HT1080 (cell line): ENCODE measurements at regions not wholly inside any gene's neighbourhood (a gene's known extent, or its start where the extent isn't known, plus 50 kb on each side); places are given as distances from the start of the nearest gene placed in this dataset.

Experiments
- DNase-seq: peaks from one replicate; pipeline ENCODE4 v3.0.0-alpha.2; 2015; ENCODE audit warnings: low read depth

DNA sequence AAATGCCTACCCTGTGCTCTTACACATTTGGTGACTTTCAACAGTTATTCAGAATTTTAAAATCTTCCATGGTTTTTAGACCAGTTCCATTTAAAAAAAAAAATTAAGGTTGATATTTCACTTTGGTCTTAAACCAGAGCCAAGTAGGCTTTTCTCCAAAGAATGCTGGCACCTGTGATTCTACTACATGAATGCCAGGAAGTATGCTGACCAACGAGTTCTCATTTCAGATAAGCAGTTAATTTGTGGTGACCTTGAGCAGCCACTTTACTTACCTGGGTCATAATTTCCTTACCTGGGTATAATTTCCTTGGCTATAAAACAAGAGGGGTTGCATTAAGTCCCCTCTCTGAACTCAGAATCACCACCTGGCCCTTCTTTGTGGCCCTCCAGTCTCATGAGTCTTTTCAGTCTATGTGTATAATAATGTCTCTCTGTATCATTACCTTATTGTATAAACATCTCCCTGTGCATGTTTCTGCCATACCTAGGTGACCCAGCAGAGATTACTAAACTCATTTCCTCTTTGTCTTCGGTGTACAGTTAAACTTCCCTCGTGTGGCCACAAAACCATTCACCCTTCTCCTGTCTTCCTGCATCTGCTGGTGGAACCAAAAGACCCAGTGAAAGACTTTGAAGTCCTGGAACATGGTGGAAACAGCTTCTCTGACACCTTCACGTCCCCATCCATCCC lies 139.1 kb upstream of the DPT start:
- no peak for DNase-seq

DNA sequence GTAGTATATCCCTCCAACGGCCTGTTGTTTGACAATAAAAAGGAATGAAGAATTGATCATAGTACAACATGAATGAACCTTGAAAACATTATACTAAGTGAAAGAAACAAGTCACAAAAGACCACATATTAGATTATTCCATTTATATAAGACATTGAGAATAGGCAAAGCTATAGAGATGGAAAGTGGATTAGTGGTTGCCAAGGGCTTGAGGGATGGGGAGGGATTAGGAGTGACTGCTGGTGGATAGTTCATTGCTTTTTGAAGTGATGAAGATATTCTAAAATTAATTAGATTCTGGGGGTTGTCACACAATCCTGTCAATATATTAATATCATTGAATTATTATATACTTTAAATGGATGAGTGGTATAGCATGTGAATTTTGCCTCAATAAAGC lies 142.5 kb upstream of the DPT start:
- DNase-seq, result no peak

DNA sequence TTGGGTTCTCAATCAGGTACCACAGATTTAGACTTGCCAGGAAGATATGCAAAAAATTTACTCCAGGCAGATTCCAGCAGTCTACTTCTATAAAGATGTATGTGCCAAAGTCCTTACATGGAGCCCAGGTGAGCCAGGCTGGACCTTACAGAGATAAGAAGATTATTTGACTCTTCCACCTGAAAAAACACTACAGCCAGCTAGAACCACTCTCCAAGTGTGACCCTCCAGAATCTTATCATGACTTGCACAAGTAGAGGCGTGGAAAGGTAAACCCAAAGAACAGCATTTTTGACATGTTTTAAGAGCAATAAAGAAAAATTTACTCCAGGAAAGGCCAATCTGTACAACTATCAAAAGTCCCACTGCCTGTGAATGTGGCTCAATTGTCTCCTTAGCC lies 146.8 kb upstream of the DPT start:
- no peak for DNase-seq

DNA sequence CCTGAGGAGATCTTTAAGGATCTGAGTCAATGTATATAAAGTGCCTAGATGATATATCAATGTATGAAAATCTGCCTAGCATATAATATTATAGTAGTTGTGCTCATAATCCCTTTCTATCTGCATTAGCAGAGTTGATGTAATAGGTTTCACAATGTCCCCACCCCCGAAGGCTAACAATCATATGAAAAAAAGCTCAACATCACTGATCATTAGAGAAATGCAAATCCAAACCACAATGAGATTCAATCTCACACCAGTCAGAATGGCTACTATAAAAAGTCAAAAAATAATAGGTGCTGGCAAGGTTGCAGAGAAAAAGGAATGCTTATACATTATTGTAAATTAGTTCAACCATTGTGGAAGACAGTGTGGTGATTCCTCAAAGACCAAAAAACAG lies 147.8 kb upstream of the DPT start:
- no peak for DNase-seq

DNA sequence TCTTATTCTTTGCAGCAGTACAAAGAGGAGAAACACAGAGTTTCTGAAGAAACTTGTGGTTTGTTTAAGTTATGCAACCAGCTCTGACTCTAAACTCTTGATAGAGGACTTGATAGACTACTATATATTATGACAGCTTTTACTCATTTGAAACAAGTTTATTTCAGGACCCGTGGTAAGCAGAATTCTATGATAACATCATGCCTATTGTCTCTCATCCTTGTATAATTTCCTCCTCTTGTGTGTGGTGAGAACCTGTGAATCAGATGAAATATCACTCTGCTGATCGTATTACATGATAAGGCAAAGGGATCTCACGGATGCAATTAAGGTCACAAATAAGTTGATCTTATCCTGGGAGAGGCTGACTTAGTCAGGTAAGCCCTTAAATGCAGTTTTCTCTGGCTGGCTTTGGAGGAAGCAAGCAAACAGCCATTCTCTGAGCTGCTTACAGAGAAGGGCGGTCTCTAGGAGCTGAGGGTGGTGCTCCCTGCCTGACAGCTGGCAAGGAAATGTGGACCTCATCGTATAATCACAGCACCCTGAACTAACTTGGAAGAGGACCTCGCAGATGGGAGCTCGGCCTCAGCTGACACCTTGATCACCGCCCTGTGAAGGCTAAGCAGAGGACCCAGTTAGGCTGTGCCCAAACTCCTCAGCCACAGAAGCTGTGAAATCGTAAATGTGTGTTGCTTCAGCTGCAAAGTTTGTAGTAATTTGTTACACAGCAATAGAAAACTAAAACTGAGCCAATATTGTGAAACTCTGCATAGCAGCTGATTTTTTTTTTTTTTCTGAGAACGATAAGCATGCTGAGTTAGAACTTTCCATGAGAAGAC lies 151.1 kb upstream of the DPT start:
- DNase-seq, result no peak

DNA sequence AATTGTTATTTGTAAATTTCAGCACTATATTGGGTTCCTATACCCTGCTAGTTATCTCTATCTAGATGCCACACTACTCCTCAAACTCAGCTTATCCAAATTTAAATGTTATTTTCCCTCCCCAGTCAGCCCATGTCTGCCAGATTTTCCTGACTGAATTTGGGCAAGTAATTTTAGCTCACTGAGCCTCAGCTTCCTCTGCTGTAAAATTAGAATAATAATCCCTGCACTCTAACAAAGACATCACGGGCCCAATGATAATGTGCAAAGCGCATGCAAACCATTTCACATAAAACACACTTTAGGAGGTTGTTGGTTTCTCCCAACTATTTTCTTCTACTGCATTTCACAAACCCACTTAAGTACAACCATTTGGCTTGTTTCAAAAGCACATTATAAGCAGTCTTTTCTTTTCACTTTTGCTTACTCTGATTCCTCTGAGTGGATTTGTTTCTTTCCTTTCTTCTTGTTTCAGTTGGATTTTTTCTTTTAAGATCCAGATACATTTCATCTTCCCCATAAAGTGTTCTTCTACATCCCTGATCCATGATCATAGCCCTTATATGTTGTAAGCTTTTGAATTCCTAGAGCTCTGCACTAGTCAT lies 152.8 kb upstream of the DPT start:
- no peak for DNase-seq

DNA sequence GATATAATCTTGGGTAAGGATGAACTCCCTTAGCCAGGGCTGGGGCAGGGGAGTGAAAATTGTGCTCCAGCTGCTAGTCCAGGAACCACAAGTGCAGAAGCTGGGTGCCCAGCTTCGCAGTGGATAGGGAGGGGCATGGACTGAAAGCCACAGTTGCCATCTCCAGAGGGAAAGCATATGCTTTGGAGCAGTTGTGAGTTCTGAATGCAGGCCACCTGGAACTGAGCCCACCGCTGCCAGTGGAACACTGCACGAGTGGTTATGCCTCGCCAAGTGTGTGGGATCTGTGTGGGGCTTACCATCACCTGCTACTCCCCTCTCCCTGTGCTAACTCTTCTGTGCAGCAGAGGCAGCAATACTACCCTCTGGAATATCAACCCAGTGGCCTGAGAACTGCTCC lies 158.4 kb upstream of the DPT start:
- no peak for DNase-seq

DNA sequence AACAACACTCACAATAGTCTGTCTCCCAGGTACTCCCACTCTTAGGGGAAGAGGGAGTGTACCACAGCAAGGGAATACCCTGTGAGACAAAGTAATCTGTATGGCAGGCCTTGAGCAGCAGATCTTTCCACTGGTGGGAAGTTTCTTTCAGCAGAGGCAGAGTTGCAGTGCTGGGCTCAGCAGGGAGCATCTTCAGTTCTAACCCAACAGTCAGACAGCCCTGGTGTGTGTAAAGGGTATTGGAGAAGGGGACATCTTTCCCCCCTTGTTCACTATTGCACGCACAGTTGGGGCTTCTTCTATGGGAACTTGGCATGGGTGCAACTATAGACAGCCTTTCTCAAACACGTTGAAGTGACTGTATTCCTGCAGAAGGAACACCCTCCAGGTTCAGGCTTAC lies 159.4 kb upstream of the DPT start:
- no peak for DNase-seq

DNA sequence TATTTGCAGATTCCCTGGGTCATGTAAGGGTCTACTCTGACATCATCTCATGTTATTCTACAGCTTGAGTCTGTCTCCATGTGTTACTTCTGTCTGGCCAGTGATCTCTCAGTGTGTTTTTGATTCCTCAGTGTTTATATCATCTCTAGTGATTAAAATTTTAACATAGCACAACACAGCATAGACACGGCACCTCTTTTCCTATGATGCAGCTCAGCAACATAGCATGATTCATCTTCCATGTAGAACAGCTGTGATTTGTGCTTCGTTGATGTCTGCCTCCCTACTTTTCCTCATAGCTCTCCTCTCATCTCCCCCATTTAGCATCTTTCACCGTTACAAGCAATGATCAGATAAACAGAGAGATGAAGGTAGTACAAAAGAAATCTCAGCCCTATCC lies 163.9 kb upstream of the DPT start:
- DNase-seq, result no peak

DNA sequence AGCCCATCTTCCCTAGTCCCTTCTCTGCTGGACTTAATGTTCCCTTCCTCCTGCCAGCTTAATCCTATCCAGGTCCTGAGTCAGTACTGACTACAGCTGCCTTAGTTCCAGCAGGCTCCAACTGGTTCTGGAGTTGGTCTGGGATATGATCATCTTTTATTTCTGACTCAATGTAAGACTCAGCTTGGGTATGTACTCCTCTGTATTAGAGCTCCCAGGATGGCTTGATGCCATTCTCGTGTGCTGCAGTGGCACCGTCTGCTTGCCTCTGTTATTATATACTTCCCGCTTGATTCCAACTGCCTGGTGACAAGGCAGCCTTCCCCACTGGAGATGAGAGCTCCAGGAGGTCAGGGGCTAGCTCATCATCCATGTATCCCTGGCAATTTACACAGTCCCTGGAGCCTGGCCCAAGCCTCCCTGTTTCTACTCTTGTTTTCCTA lies 164.4 kb upstream of the DPT start:
- peak; percentile 52 for DNase-seq

DNA sequence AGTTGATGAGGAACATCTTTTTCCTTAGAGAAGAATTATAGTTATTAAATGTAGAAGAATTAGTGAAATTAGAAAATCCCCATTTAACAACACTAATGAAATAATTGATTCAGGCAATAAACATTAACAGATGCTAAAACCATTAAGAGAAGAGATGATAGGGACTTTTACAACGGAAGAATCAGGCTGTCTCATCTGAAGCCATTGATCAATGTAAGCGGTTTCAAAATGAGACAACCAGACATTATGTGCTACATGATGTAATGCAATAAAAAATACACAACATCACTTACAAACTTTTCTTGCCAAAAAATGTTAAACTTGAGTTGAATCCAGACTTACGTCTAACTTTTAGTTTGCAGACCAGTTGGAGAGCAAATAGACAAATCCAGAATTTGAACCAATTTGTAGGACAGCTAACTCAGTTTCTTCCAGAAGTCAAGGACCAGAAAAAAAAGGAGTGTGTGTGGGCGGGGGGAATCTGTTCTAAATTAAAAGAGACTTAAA lies 165.4 kb upstream of the DPT start:
- DNase-seq, result no peak

DNA sequence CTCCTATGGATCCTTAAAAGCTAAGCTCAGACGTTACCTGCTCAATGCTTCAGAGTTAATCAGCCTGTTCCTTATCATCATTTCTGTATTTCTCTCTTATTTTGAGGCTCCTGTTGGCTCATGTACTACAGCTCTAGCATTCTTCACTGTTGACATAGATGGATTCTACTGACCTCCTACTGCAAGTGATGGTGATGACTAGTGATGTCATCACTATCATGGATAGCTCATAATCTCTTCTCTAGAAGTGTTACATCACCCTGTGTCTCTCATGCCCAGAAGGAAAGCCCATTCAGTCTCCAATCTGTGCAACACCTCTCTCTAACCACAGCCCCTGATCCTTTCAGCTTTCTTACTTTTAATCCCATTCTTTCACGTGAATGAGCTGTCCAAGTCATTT lies 168.2 kb upstream of the DPT start:
- DNase-seq, result no peak

DNA sequence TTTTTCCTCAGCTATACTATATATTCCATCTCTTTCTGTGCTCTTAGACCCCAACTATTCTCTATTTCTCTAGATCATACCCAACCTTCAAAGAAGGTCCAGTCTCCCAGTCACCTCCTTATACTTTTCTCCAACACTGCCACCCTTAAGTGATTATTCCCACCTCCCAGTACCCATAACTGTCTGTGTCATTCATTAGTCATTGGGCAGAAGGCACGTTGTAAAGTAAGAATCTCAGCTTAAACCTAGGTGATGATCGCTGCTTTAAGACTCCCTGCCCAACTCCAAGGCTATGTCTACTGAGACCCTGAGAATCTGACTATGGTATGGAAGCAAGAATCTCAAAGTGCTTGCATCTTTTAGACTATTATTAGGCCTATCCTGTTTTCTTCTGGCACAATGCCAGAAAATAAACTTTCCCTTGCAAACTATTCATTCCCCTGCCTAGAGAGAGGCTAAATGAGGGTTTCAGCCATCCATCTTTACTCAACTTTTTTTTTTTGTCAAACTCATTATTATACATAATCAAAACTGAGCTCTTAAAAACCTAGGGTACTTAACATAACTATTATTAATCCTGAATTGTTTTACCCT lies 174.3 kb upstream of the DPT start:
- DNase-seq, result peak; percentile 32

DNA sequence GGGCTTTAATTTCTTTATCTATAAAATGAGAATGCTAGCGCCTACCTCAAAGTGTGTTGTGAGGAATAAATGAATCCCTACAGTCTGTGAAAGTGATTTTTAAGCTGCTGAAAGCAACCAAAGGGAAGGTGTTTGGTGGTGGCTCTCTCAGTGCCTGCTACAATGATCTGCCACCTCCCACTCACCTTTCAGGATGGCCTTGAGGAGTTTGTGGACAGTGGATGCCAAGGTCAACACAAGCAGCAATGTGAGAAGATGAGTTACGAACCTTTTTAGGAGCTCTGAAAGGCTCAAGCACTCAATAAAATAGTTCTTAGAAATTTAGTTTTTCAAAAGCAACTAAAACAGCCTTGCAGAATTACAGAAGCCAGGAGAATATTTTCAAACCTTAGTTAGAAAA lies 176.6 kb upstream of the DPT start:
- DNase-seq, result no peak

DNA sequence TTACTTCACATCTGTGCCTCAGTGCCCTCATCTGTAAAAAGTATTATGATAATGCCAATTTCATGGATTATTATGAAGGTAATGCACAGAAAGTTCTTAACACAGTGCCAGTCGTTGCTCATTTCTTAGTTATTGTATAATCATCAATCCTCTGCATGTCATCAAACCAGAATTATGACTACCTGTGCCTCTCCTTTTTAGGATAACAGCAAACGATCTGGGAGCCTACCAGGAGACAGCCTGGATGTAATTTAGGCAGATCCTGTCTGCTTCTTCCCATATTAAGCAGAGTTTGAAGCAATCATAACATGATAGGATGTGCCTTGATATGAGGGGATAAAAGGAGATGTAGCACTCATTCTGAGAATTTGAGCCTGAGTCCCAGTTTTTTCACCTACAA lies 177.4 kb upstream of the DPT start:
- no peak for DNase-seq

DNA sequence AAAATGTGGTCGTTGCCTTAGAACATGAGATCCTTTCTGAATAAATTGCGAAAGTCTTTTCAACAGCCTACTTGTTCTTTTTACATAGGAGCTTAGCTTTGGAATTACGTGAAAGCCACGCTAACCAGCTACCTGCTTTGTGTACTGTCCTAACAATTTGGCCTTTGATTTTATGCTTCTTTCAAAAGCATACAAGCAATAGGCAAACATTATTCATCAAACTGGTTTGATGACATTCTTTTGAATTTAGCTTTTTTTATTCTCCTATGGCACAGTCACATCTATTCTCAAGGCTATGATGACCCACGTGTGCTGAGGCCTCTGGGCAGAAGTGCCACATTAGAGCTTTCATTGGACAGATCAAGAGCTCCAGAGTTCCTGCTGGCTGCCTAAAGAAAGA lies 178.0 kb upstream of the DPT start:
- no peak for DNase-seq

DNA sequence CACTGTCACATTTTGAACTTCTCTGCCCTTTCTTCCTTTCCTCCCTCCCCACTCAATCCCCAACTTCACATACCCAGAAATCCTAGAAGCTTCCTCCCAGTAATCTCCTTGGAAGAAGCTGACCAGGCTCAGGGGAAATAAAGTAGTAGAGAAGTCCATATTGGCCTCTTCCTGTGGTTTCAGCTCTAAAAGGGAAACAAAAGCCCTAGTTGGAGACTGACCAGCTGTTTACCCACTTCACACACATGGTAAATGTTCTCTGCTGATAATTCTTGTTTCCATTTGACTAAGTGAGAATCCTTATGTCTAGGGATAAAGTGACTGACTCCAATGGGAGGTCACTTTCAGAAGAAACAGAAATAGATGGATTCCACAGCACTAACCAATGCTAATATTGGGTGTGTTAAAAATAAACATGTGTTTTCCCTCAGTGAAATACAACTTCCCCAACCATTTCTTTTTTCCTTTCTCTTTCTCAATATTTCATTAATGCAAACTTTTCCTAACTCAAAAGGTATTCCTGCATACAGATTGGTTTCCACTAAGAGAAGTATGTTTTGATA lies 178.9 kb upstream of the DPT start:
- no peak for DNase-seq

DNA sequence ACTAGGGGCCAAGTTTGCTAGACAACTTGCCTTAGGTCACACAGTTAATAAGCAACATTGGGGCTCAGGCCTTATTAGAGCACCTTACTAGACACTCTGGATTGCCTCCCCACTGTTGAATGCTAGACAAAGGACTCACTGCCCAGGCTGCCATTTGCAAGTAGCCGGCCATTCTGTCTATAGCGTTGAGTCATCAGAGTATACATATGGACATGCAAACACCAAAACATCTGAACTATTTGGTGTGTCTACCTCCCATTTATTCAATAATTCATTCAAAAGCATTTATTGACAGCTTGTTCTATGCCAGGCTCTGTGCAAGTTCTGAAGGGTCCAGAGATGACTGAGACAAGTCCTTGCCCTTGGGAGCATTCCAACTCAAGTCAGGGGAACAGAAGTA lies 181.4 kb upstream of the DPT start:
- DNase-seq, result no peak

DNA sequence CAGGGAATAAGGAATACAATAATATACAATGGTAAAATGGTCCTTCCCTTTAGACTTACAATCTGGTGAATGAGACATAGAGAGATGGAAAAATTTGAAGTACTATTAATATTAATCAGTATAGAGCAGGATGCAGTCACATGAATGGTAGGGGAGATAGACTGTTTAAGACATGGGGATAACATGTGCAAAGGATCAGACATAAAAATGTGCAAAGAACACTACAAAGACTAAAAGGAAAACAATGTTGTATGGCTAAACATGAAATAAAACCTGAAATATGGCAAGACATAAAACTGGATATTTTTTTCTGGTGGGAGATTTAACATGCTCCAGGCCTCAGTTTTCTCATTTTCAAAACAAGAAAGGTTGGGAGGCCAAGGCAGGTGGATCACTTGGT lies 182.4 kb upstream of the DPT start:
- DNase-seq, result no peak

DNA sequence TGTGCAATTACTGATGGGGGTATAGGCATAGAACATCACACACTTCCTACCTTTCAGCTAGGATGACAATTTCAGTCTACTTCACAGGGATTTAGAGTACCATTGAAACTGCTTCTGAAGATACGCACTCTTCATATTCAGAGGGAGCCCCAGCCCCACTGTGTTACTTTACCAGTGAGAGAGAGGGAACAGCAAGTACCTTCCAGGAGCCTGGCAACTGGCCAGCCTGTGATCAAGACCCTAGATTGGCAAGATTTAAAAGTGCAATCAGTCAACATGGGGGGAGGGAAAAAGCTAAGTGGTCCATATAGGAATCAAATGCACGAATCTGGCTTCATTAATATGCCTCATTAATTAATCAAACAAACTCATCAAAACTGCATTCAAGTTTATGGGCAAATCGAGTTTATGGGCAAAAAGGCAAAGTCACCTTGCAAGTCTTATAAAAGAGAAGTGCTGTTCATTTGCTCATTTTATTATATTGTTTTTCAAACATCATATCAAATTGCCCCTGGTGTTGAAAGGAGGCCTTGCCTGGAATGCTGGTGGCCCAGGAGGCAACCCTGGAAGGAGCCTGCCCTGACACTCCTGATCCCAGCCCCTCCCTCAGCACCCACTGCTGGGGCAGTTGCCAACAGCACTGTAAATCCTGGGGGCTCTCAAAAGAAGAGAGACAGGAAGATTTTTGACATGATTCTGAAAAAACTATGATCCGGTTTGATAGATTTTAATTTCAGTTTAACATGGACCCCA lies 184.9 kb upstream of the DPT start:
- no peak for DNase-seq

DNA sequence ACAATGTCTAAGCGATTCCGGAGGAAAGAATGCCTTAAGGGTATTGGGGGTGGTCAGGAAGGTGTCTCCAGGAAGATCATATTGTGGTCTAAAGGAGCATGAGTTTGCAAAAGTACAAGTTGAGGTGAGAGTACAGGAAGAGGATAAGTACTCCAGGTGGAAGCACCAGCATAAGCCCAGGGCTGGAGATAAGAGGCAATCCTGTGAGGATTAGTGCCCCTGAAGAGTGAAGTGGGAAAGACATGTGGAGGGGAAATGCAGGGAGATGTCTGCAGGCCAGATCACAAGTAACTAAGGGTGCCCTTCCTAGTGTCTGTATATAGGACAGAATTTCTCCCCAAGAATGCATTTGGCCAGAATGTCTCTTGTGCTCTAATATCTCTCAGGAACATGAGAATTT lies 188.3 kb upstream of the DPT start:
- no peak for DNase-seq
